IMR-90 (cell line): ENCODE measurements at regions not wholly inside any gene's neighbourhood (a gene's known extent, or its start where the extent isn't known, plus 50 kb on each side); places are given as distances from the start of the nearest gene placed in this dataset.

Experiments
- ATAC-seq: fragments of 200-7000 bp; cut with Tn5 transposase; 2 replicates; pipeline ENCODE4 v1.9.1; 2020; ENCODE audit warnings: low read depth, mild to moderate bottlenecking, moderate library complexity
- BruUV-seq: library from RNA; stranded (reverse); fragments of 400-500 nt; replicated peaks from 2 replicates; lab custom pipeline; 2021; lab: Mats Ljungman, UMichigan
- CTCF ChIA-PET: fragments of 300-600 bp; formaldehyde crosslinking; extraction: SDS; loops from one replicate; lab custom pipeline; 2021; ENCODE audit warnings: antibody characterized with exemption; lab: Yijun Ruan, JAX
- POLR2A ChIA-PET: fragments of 300-600 bp; sonication (Branson Sonifier 250); formaldehyde crosslinking; loops from one replicate; lab custom pipeline; 2022; ENCODE audit warnings: antibody characterized with exemption; ENCODE audit not compliant: unreplicated experiment; lab: Charles Lee
- DNase-seq: peaks from one replicate; pipeline ENCODE4 v3.0.0; 2013
- H2AFZ ChIP-seq: replicated peaks from 2 replicates; pipeline ENCODE3; 2013; ENCODE audit warnings: low read length, mild to moderate bottlenecking; ENCODE audit not compliant: poor library complexity
- H2AK5ac ChIP-seq: 2 replicates; pipeline ENCODE4 v1.6.1; 2013; ENCODE audit warnings: low read depth, low read length, inconsistent platforms
- H2AK9ac ChIP-seq: replicated peaks from 2 replicates; pipeline ENCODE3; 2013; ENCODE audit warnings: mild to moderate bottlenecking, low read depth, low read length, moderate library complexity; ENCODE audit not compliant: poor library complexity
- H2BK120ac ChIP-seq: 2 replicates; pipeline ENCODE4 v1.6.1; 2013; ENCODE audit warnings: low read depth, low read length, inconsistent platforms
- H2BK15ac ChIP-seq: 3 replicates; pipeline ENCODE4 v1.6.1; 2013; ENCODE audit warnings: low read depth, low read length, inconsistent platforms
- H2BK20ac ChIP-seq: 2 replicates; pipeline ENCODE4 v1.6.1; 2013; ENCODE audit warnings: low read depth, mild to moderate bottlenecking, inconsistent platforms, low read length, moderate library complexity
- H2BK5ac ChIP-seq: 2 replicates; pipeline ENCODE4 v1.6.1; 2013; ENCODE audit warnings: mild to moderate bottlenecking, low read depth, low read length, inconsistent platforms; ENCODE audit not compliant: poor library complexity, severe bottlenecking
- H3K14ac ChIP-seq: replicated peaks from 2 replicates; pipeline ENCODE4 v1.6.1; 2013; ENCODE audit warnings: low read depth, low read length, inconsistent platforms
- H3K18ac ChIP-seq: 2 replicates; pipeline ENCODE4 v1.6.1; 2013; ENCODE audit warnings: low read depth, low read length, control low read depth
- H3K23ac ChIP-seq: 2 replicates; pipeline ENCODE4 v1.6.1; 2013; ENCODE audit warnings: low read depth, low read length, inconsistent platforms
- H3K27ac ChIP-seq: 2 replicates; pipeline ENCODE4 v1.5.1; 2013; ENCODE audit warnings: mild to moderate bottlenecking, control low read depth, low read length; ENCODE audit not compliant: insufficient read depth
- H3K27me3 ChIP-seq: 2 replicates; pipeline ENCODE4 v1.6.1; 2013; ENCODE audit warnings: low read length; ENCODE audit not compliant: control insufficient read depth, insufficient read depth
- H3K36me3 ChIP-seq: 2 replicates; pipeline ENCODE4 v1.6.1; 2013; ENCODE audit warnings: low read length, mixed read lengths; ENCODE audit not compliant: control insufficient read depth, insufficient read depth
- H3K4ac ChIP-seq: 2 replicates; pipeline ENCODE4 v1.6.1; 2013; ENCODE audit warnings: low read depth, low read length, inconsistent platforms
- H3K4me1 ChIP-seq: 2 replicates; pipeline ENCODE4 v1.6.1; 2013; ENCODE audit warnings: low read length, mixed read lengths; ENCODE audit not compliant: control insufficient read depth, insufficient read depth
- H3K4me2 ChIP-seq: 2 replicates; pipeline ENCODE4 v1.6.1; 2013; ENCODE audit warnings: low read depth, mild to moderate bottlenecking, control low read depth, low read length, moderate library complexity
- H3K4me3 ChIP-seq: 2 replicates; pipeline ENCODE4 v1.5.1; 2013; ENCODE audit warnings: low read depth, mild to moderate bottlenecking, control low read depth, low read length, moderate library complexity; ENCODE audit not compliant: insufficient read depth
- H3K56ac ChIP-seq: 2 replicates; pipeline ENCODE4 v1.6.1; 2013; ENCODE audit warnings: low read length, inconsistent platforms; ENCODE audit not compliant: insufficient read depth; ENCODE audit errors: extremely low read depth
- H3K79me1 ChIP-seq, 2 experiments: 2 replicates each; pipeline ENCODE4 v1.6.1; 2013; ENCODE audit warnings: low read length in 2 of 2, inconsistent platforms in 1 of 2, low read depth in 1 of 2
- H3K9ac ChIP-seq: 2 replicates; pipeline ENCODE4 v1.6.1; 2013; ENCODE audit warnings: low read depth, low read length, control low read depth
- H3K9me1 ChIP-seq: 2 replicates; pipeline ENCODE4 v1.6.1; 2013; ENCODE audit warnings: low read length, inconsistent platforms; ENCODE audit not compliant: insufficient read depth
- H3K9me3 ChIP-seq: 2 replicates; pipeline ENCODE4 v1.6.1; 2013; ENCODE audit warnings: low read length; ENCODE audit not compliant: control insufficient read depth, insufficient read depth
- H4K20me1 ChIP-seq: 2 replicates; pipeline ENCODE4 v1.6.1; 2013; ENCODE audit warnings: low read length, inconsistent platforms; ENCODE audit not compliant: insufficient read depth
- H4K5ac ChIP-seq: 2 replicates; pipeline ENCODE4 v1.6.1; 2013; ENCODE audit warnings: mild to moderate bottlenecking, low read depth, low read length, control low read depth
- H4K8ac ChIP-seq, 2 experiments: 2 replicates each; pipeline ENCODE4 v1.6.1; 2013; ENCODE audit warnings: low read depth in 2 of 2, low read length in 2 of 2, control low read depth in 1 of 2, inconsistent platforms in 1 of 2
- H4K91ac ChIP-seq: 2 replicates; pipeline ENCODE4 v1.6.1; 2013; ENCODE audit warnings: low read depth, low read length, inconsistent platforms; ENCODE audit not compliant: insufficient read depth
- CTCF ChIP-seq: conservative IDR thresholded peaks from 2 replicates; pipeline ENCODE4 v1.5.1; 2012; ENCODE audit warnings: mild to moderate bottlenecking, low read depth, low read length, improper control_type of control experiment
- FOS ChIP-seq: fragments of 150-350 bp; IDR thresholded peaks from 2 replicates; pipeline ENCODE4 v1.6.1; 2016; ENCODE audit warnings: low read depth, low read length
- MAFK ChIP-seq: IDR thresholded peaks from 2 replicates; pipeline ENCODE4 v1.6.1; 2012; ENCODE audit warnings: low read depth, low read length, improper control_type of control experiment
- RAD21 ChIP-seq: IDR thresholded peaks from 2 replicates; pipeline ENCODE4 v1.6.1; 2012; ENCODE audit warnings: low read length, improper control_type of control experiment
- SMC3 ChIP-seq: fragments of 150-350 bp; IDR thresholded peaks from 2 replicates; pipeline ENCODE4 v1.6.1; 2016; ENCODE audit warnings: low read depth, mild to moderate bottlenecking, antibody characterized with exemption, low read length, moderate library complexity
- WGBS, 2 experiments: methylation state at CpG; one replicate each; pipeline versions ENCODE4 v1.1.5 to v1.1.7; 2013; ENCODE audit warnings: missing lambda C conversion rate in 2 of 2; ENCODE audit not compliant: insufficient read length in 1 of 2; ENCODE audit errors: extremely low coverage in 2 of 2; 5-methylcytosine and 5-hydroxymethylcytosine counted together
- dilution Hi-C: fragments of 300-500 bp; cut with HindIII; formaldehyde crosslinking; loops from one replicate; pipeline ENCODE4 v1.14.3; 2018; ENCODE audit warnings: low sequenced_read_pairs; ENCODE audit not compliant: unreplicated experiment
- in situ Hi-C: fragments of 300-500 bp; cut with MboI; formaldehyde crosslinking; loops from 3 replicates; pipeline ENCODE4 v1.14.3; 2019; ENCODE audit warnings: low sequenced_read_pairs, inconsistent platforms, mixed read lengths
- intact Hi-C: fragments of 100-400 bp; cut with micrococcal nuclease; formaldehyde crosslinking; loops from 2 replicates; pipeline ENCODE4 v1.10.0; 2022

- no peak overlapping the region for H3K4me2 ChIP-seq
- H3K9ac ChIP-seq: no peak overlapping the region
- no peaks in the 10 kb centered on the region for H4K20me1 ChIP-seq
- no peak overlapping the region for H3K56ac ChIP-seq
- H3K9me1 ChIP-seq: no peaks in the 10 kb centered on the region
- H3K27ac ChIP-seq: no peak overlapping the region
- H2BK120ac ChIP-seq: no peak overlapping the region
- H4K91ac ChIP-seq: no peak overlapping the region
- DNase-seq (peak; percentile 35), ATAC-seq (peak; percentile 84)
- H3K9me3 ChIP-seq: no peaks in the 10 kb centered on the region
- H2BK20ac ChIP-seq: no peak overlapping the region
- no peak overlapping the region for H3K14ac ChIP-seq
- no peak overlapping the region for H2AK9ac ChIP-seq
- H2BK5ac ChIP-seq: no peak overlapping the region
- H2AK5ac ChIP-seq: no peak overlapping the region
- no peak overlapping the region for H3K18ac ChIP-seq
- no peak overlapping the region for H4K5ac ChIP-seq
- no peaks in the 10 kb centered on the region for H3K79me1 ChIP-seq
- ChIA-PET POLR2A (no interaction called here), CTCF (interaction anchor here (0.6 to 2.1 kb wide), 5 partner anchors 14 to 275 kb away, joined by 3 to 9 read pairs (median 3); no protein-coding TSS in a partner anchor)
- H3K4me1 ChIP-seq: no peaks in the 10 kb centered on the region
- H3K27me3 ChIP-seq: 0 out of 2 replicates have a peak, but pooled peaks cover 1% of the 10 kb centered on the region
- H2BK15ac ChIP-seq: no peak overlapping the region
- no peaks in the 10 kb centered on the region for H3K36me3 ChIP-seq
- no peak overlapping the region for H4K8ac ChIP-seq
- in situ Hi-C loops: loop anchor here (10.0 kb wide), 1 partner anchor 200 kb away; no protein-coding TSS in a partner anchor
- intact Hi-C loops: loop anchor here (1.0 to 2.0 kb wide), 3 partner anchors 180 to 276 kb away; no protein-coding TSS in a partner anchor
- no peak overlapping the region for H3K4ac ChIP-seq
- H3K23ac ChIP-seq: no peak overlapping the region
- WGBS, 2 experiments: no CpG with 5 or more reads among the region's 3 CpGs
- no peak overlapping the region for H3K4me3 ChIP-seq
- TF ChIP-seq SMC3: peak; percentile 56
- no peak for TF ChIP-seq FOS
- TF ChIP-seq MAFK: peak; percentile 23; the same call in 1 of the 2 replicates
- peak; percentile 69 for TF ChIP-seq CTCF
- peak; percentile 76 for TF ChIP-seq RAD21
- H2AFZ ChIP-seq: no peak overlapping the region
- dilution Hi-C loops: no loop called here
- no TSS peak for BruUV-seq
Measured at GRCh38 chr4:89434364-89434988, 126.9 kb upstream of the GPRIN3 start.
